ENCODE measurements at regions not wholly inside any gene's neighbourhood (a gene's known extent, or its start where the extent isn't known, plus 50 kb on each side); places are given as distances from the start of the nearest gene placed in this dataset.

DNA sequence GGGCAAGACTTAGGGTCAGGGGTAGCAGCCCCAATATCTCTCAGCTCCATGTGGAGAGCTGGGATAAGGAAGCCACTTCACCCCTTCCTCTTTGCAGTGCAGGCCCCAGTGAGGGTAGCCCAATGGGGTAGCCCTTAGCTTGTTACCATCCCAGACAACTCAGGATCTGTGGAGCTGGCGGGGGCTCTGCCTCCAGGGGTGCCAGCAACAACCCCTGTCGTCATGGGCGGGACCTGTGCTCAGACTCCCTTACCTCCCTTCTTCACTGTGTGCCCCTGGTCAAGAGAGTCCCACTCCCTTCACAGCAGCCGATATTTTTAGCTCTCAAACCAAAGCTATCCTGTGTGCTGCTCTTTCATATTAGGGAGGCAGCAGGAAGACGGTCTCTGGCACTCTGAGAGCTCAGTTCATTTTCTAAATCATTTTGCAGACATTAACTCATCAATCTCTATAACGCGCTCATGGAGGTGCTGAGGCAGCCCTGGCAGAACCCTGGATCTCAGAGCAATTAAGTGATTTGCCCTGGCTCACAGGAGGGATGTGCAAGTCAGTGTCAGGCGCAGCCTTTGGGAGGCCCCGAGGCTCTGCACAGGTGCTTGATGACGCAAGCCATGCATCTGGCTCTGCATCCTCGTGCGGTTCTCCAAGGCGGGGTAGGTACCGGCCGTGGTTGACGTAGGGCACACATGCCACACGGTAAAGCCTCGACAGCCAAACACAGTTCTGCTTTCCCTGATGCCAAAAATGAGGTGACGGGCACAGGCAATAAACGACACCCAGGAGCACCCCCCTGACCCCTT, 357.6 kb downstream of the SHANK2 start:
- intact Hi-C loops (cut with micrococcal nuclease; ENCODE audit: unreplicated experiment) = no loop called here
- no TSS peak for BruUV-seq (replicated peaks)
- Mint-ChIP-seq H3K4me3 (ENCODE audit: low read depth, unreplicated experiment) (no peak overlapping the region), H3K4me1 (ENCODE audit: low read depth, unreplicated experiment) (no peaks in the 10 kb centered on the region), H3K27ac (ENCODE audit: unreplicated experiment) (no peak overlapping the region), H3K36me3 (ENCODE audit: insufficient read depth, unreplicated experiment) (peaks cover 9% of the 10 kb centered on the region), H3K9me3 (ENCODE audit: low read depth, unreplicated experiment) (peaks cover 7% of the 10 kb centered on the region), H3K27me3 (ENCODE audit: unreplicated experiment) (no peaks in the 10 kb centered on the region)
- CTCF ChIA-PET = no interaction called here
- no peak for DNase-seq
- TF ChIP-seq, protein P1, sequence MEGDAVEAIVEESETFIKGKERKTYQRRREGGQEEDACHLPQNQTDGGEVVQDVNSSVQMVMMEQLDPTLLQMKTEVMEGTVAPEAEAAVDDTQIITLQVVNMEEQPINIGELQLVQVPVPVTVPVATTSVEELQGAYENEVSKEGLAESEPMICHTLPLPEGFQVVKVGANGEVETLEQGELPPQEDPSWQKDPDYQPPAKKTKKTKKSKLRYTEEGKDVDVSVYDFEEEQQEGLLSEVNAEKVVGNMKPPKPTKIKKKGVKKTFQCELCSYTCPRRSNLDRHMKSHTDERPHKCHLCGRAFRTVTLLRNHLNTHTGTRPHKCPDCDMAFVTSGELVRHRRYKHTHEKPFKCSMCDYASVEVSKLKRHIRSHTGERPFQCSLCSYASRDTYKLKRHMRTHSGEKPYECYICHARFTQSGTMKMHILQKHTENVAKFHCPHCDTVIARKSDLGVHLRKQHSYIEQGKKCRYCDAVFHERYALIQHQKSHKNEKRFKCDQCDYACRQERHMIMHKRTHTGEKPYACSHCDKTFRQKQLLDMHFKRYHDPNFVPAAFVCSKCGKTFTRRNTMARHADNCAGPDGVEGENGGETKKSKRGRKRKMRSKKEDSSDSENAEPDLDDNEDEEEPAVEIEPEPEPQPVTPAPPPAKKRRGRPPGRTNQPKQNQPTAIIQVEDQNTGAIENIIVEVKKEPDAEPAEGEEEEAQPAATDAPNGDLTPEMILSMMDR (IDR thresholded peaks at IDR 0.05; ENCODE audit: unreplicated experiment) = no peak

DNA sequence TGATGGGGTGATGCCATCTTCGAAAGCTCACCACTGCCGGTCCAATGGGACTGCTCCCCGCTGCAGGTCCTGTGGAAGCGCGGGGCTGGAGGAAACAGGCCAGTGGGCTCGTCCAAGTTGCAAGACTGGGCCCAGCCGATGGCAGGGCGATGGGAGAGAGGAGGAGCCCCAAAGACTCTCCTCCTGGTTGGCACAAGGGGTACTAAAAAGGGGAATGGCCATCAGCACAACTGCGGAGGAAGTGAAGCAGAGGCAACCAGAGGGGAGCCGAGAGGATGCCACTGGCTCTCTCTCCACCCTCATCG, 357.1 kb downstream of the SHANK2 start:
- TF ChIP-seq, protein P1 (IDR thresholded peaks at IDR 0.05; ENCODE audit: unreplicated experiment) = no peak
- H3K27ac Mint-ChIP-seq (ENCODE audit: unreplicated experiment) = no peak overlapping the region
- CTCF ChIA-PET = no interaction called here
- peaks cover 6% of the 10 kb centered on the region for H3K36me3 Mint-ChIP-seq (ENCODE audit: insufficient read depth, unreplicated experiment)
- H3K4me3 Mint-ChIP-seq (ENCODE audit: low read depth, unreplicated experiment) = no peak overlapping the region
- peaks cover 7% of the 10 kb centered on the region for H3K9me3 Mint-ChIP-seq (ENCODE audit: low read depth, unreplicated experiment)
- no peak for DNase-seq
- no peaks in the 10 kb centered on the region for H3K27me3 Mint-ChIP-seq (ENCODE audit: unreplicated experiment)
- no TSS peak for BruUV-seq (replicated peaks)
- H3K4me1 Mint-ChIP-seq (ENCODE audit: low read depth, unreplicated experiment) = no peaks in the 10 kb centered on the region
- intact Hi-C loops (cut with micrococcal nuclease; ENCODE audit: unreplicated experiment) = no loop called here

DNA sequence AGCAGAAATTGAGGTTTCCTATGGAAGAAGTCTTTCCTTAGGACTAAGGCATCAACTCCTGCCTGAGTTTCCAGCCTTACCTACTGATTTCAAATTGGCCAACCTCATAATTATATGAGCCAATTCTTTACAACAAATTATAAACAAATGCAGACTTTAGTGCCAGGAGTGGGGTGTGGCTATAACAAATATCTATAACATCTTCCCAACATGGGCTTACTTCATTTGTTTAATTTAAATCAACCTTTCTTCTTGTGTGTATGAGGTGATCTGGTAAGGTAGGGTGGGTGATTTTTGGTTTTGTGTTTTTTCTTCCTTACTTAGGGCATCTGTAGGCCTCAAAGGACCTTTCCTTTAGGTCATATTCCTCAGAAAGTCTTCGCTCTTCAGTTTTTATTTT, 354.9 kb downstream of the SHANK2 start:
- no peak for DNase-seq
- intact Hi-C loops (cut with micrococcal nuclease; ENCODE audit: unreplicated experiment) = no loop called here
- no peak overlapping the region for H3K4me3 Mint-ChIP-seq (ENCODE audit: low read depth, unreplicated experiment)
- peaks cover 12% of the 10 kb centered on the region for H3K36me3 Mint-ChIP-seq (ENCODE audit: insufficient read depth, unreplicated experiment)
- no peaks in the 10 kb centered on the region for H3K4me1 Mint-ChIP-seq (ENCODE audit: low read depth, unreplicated experiment)
- no peaks in the 10 kb centered on the region for H3K27me3 Mint-ChIP-seq (ENCODE audit: unreplicated experiment)
- H3K9me3 Mint-ChIP-seq (ENCODE audit: low read depth, unreplicated experiment) = peaks cover 7% of the 10 kb centered on the region
- TF ChIP-seq, protein P1 (IDR thresholded peaks at IDR 0.05; ENCODE audit: unreplicated experiment) = no peak
- H3K27ac Mint-ChIP-seq (ENCODE audit: unreplicated experiment) = no peak overlapping the region
- CTCF ChIA-PET = no interaction called here
- BruUV-seq (replicated peaks) = no TSS peak

DNA sequence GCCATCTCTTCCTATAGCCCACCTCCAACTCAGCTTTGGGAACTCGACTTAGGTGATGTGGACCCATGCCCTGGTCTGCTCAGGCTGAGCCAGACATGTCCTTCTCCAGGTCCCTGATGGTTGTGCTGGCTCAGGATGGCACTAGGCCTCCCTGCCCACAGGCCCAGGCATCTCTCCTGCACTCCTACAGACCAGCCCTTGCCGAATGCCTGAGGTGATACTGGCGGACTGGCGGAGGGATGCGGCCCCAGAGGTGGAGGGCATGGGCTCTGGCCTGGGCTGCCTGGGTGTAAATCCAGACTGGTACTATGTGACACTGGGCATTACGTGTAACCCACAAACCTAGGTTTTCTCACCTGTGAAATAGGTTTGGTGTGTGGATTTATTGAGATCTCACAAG, 352.8 kb downstream of the SHANK2 start:
- no peak overlapping the region for H3K27ac Mint-ChIP-seq (ENCODE audit: unreplicated experiment)
- intact Hi-C loops (cut with micrococcal nuclease; ENCODE audit: unreplicated experiment) = no loop called here
- DNase-seq = no peak
- peaks cover 8% of the 10 kb centered on the region for H3K36me3 Mint-ChIP-seq (ENCODE audit: insufficient read depth, unreplicated experiment)
- H3K27me3 Mint-ChIP-seq (ENCODE audit: unreplicated experiment) = no peaks in the 10 kb centered on the region
- TF ChIP-seq, protein P1 (IDR thresholded peaks at IDR 0.05; ENCODE audit: unreplicated experiment) = no peak
- H3K4me1 Mint-ChIP-seq (ENCODE audit: low read depth, unreplicated experiment) = no peaks in the 10 kb centered on the region
- H3K4me3 Mint-ChIP-seq (ENCODE audit: low read depth, unreplicated experiment) = no peak overlapping the region
- peaks cover 7% of the 10 kb centered on the region for H3K9me3 Mint-ChIP-seq (ENCODE audit: low read depth, unreplicated experiment)
- BruUV-seq (replicated peaks) = no TSS peak
- CTCF ChIA-PET = interaction anchor here (0.5 kb wide), 1 partner anchor 872 kb away, joined by 3 read pairs; no protein-coding TSS in a partner anchor

Measured in Calu3 (cell line).